CD4-positive, alpha-beta T cell treated with Interferon gamma for 1 hour (primary cell): ENCODE measurements at regions not wholly inside any gene's neighbourhood (a gene's known extent, or its start where the extent isn't known, plus 50 kb on each side); places are given as distances from the start of the nearest gene placed in this dataset.
"Not testable (repeated sequence)": the region's sequence is repeated elsewhere in the genome, so short reads cannot be mapped to it uniquely, and the experiment has no call there.

Experiments used
- DNase-seq: peaks from one replicate; pipeline ENCODE4 v3.0.0-alpha.2; 2020

GRCh38 chr19:27851002-27851481, 1361.9 kb downstream of the UQCRFS1 start:
- no peak for DNase-seq

GRCh38 chr19:27846944-27847343, 1366.0 kb downstream of the UQCRFS1 start:
- no peak for DNase-seq

- DNase-seq, result no peak
These were observed 1368.7 kb downstream of the UQCRFS1 start for GRCh38 chr19:27844261-27844660.

GRCh38 chr19:27843861-27844260, 1369.1 kb downstream of the UQCRFS1 start:
- DNase-seq, result no peak

GRCh38 chr19:27833031-27833430, 1379.9 kb downstream of the UQCRFS1 start:
- DNase-seq, result no peak

- DNase-seq, result no peak
These were observed 1384.1 kb downstream of the UQCRFS1 start for GRCh38 chr19:27828829-27829228.

GRCh38 chr19:27824108-27824507, 1388.8 kb downstream of the UQCRFS1 start:
- DNase-seq, result no peak

- no peak for DNase-seq
These were observed 1390.6 kb downstream of the UQCRFS1 start for GRCh38 chr19:27822336-27822735.

GRCh38 chr19:27821418-27822018, 1391.4 kb downstream of the UQCRFS1 start:
- no peak for DNase-seq

GRCh38 chr19:27815985-27816384, 1397.0 kb downstream of the UQCRFS1 start:
- DNase-seq, result no peak

- not testable (repeated sequence) for DNase-seq
These were observed 1398.1 kb downstream of the UQCRFS1 start for GRCh38 chr19:27814834-27815233.

GRCh38 chr19:27814274-27814673, 1398.7 kb downstream of the UQCRFS1 start:
- DNase-seq, result not testable (repeated sequence)

- DNase-seq, result no peak
These were observed 1406.4 kb downstream of the UQCRFS1 start for GRCh38 chr19:27806471-27807070.

- no peak for DNase-seq
These were observed 1407.1 kb downstream of the UQCRFS1 start for GRCh38 chr19:27805848-27806247.

GRCh38 chr19:27802293-27802692, 1410.7 kb downstream of the UQCRFS1 start:
- not testable (repeated sequence) for DNase-seq

- DNase-seq, result no peak
These were observed 1416.4 kb downstream of the UQCRFS1 start for GRCh38 chr19:27796540-27796939.

- DNase-seq, result no peak
These were observed 1416.9 kb downstream of the UQCRFS1 start for GRCh38 chr19:27796073-27796472.

GRCh38 chr19:27795369-27795768, 1417.6 kb downstream of the UQCRFS1 start:
- DNase-seq, result no peak

GRCh38 chr19:27794494-27795042, 1418.4 kb downstream of the UQCRFS1 start:
- no peak for DNase-seq

GRCh38 chr19:27793644-27794493, 1419.1 kb downstream of the UQCRFS1 start:
- peak; percentile 89 for DNase-seq

GRCh38 chr19:27793128-27793643, 1419.8 kb downstream of the UQCRFS1 start:
- DNase-seq, result peak; percentile 58

- no peak for DNase-seq
These were observed 1420.3 kb downstream of the UQCRFS1 start for GRCh38 chr19:27792576-27793127.
